ENCODE measurements at regions not wholly inside any gene's neighbourhood (a gene's known extent, or its start where the extent isn't known, plus 50 kb on each side); places are given as distances from the start of the nearest gene placed in this dataset.

DNA sequence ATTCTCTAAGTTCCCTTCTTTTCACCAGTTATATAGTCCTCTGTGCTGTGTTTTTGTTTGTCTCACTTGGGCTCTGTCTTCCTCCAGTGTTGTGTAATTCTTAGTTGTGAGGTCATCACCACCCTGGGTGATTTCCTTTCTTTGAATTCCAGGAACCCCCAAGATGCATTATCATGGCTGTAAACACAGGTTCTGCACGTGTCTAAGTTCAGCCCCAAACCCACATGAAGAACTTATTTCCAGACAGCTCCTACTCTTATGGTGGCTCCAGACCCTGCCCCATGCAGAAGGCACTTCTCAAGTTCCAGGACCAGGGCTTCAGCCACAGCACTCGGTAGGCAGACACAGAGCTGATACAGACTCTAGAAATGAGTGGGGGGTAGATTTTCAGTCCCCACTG, 560.5 kb downstream of the BCL11B start:
- DNase-seq = no peak
- H3K4me1 ChIP-seq (ENCODE audit: control insufficient read depth in 1 of 2, insufficient read depth in 2 of 2, low read depth in 1 of 2, low read length in 1 of 2) = no peaks in the 10 kb centered on the region
- H3K9me2 ChIP-seq = no peaks in the 10 kb centered on the region
- H3K79me2 ChIP-seq (ENCODE audit: insufficient read depth) = no peaks in the 10 kb centered on the region
- H3K9ac ChIP-seq = no peak overlapping the region
- no peak overlapping the region for H3K4me2 ChIP-seq
- no peak overlapping the region for H3K27ac ChIP-seq (ENCODE audit: low read depth in 2 of 2, low read length in 1 of 2)
- no peaks in the 10 kb centered on the region for H3K27me3 ChIP-seq (ENCODE audit: insufficient read depth)
- no peak overlapping the region for H2AFZ ChIP-seq (ENCODE audit: low read depth)
- no peaks in the 10 kb centered on the region for H3K36me3 ChIP-seq (replicated peaks in 1 of 2; ENCODE audit: control insufficient read depth in 1 of 2, insufficient read depth in 2 of 2, low read length in 1 of 2)
- TF ChIP-seq, protein P1, sequence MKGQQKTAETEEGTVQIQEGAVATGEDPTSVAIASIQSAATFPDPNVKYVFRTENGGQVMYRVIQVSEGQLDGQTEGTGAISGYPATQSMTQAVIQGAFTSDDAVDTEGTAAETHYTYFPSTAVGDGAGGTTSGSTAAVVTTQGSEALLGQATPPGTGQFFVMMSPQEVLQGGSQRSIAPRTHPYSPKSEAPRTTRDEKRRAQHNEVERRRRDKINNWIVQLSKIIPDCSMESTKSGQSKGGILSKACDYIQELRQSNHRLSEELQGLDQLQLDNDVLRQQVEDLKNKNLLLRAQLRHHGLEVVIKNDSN (IDR thresholded peaks at IDR 0.05; ENCODE audit: borderline replicate concordance, low read depth) = no peak
- no peak for TF ChIP-seq ELF1 (IDR thresholded peaks at IDR 0.05)
- H3K9me3 ChIP-seq = no peaks in the 10 kb centered on the region
- ChIA-PET CTCF (no interaction called here), POLR2A (no interaction called here)
- H3K4me3 ChIP-seq (ENCODE audit: low read depth in 2 of 2, low read length in 1 of 2) = no peak overlapping the region
- WGBS (ENCODE audit: low lambda C conversion rate) = 0% methylated on average over 1 of the region's 2 CpGs
- no peaks in the 10 kb centered on the region for H4K20me1 ChIP-seq (ENCODE audit: insufficient read depth)
- no peaks in the 10 kb centered on the region for H3F3A ChIP-seq (replicated peaks; ENCODE audit: insufficient read depth)

DNA sequence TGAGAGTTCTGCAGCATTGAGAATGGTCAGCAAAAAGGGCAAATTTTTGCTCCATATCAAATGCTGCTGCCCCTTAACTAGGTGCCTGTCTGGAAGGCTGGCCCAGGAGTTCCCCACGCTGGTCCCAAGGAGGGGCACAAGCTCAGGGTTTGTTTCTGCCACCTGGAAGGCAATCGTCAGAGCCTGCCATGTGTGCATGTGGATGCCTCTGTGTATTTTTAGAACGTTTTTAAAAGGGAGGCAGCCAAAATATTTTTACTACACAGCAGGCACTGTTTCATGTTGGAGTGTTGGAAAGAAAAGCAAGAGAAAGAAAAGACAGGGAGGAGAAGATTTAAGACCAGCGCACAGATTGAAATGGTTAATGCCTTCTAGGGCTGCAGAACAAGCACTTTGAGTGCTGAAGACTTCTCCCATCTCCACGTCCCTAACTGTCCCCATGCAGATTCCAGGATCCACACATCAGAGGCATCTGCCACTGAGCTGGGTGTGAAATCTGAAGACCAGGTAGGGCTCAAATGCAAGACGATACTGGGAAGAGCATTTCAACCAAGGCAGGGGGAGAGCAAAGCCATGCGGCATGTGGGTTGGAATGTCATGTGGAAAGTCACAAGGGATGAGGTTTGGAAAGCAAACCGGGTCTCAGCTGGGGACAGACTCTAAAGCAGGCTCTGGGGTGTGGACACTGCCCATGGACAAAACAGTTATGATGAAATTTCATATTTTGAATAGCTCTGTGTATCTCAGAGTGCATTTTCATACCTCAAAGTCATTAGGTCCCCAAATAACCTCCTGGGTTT, 557.2 kb downstream of the BCL11B start:
- Histone ChIP-seq H4K20me1 (ENCODE audit: insufficient read depth) (no peaks in the 10 kb centered on the region), H3K4me3 (ENCODE audit: low read depth in 2 of 2, low read length in 1 of 2) (no peak overlapping the region), H3F3A (replicated peaks; ENCODE audit: insufficient read depth) (no peaks in the 10 kb centered on the region), H3K27me3 (ENCODE audit: insufficient read depth) (no peaks in the 10 kb centered on the region), H2AFZ (ENCODE audit: low read depth) (no peak overlapping the region), H3K79me2 (ENCODE audit: insufficient read depth) (no peaks in the 10 kb centered on the region), H3K27ac (ENCODE audit: low read depth in 2 of 2, low read length in 1 of 2) (no peak overlapping the region), H3K36me3 (replicated peaks in 1 of 2; ENCODE audit: control insufficient read depth in 1 of 2, insufficient read depth in 2 of 2, low read length in 1 of 2) (no peaks in the 10 kb centered on the region), H3K9ac (no peak overlapping the region), H3K4me1 (ENCODE audit: control insufficient read depth in 1 of 2, insufficient read depth in 2 of 2, low read depth in 1 of 2, low read length in 1 of 2) (no peaks in the 10 kb centered on the region), H3K9me3 (no peaks in the 10 kb centered on the region), H3K9me2 (no peaks in the 10 kb centered on the region), H3K4me2 (no peak overlapping the region)
- ChIA-PET POLR2A (no interaction called here), CTCF (no interaction called here)
- DNase-seq = no peak
- WGBS (ENCODE audit: low lambda C conversion rate) = 0% methylated on average over 8 of the region's 8 CpGs
- TF ChIP-seq, protein P2, sequence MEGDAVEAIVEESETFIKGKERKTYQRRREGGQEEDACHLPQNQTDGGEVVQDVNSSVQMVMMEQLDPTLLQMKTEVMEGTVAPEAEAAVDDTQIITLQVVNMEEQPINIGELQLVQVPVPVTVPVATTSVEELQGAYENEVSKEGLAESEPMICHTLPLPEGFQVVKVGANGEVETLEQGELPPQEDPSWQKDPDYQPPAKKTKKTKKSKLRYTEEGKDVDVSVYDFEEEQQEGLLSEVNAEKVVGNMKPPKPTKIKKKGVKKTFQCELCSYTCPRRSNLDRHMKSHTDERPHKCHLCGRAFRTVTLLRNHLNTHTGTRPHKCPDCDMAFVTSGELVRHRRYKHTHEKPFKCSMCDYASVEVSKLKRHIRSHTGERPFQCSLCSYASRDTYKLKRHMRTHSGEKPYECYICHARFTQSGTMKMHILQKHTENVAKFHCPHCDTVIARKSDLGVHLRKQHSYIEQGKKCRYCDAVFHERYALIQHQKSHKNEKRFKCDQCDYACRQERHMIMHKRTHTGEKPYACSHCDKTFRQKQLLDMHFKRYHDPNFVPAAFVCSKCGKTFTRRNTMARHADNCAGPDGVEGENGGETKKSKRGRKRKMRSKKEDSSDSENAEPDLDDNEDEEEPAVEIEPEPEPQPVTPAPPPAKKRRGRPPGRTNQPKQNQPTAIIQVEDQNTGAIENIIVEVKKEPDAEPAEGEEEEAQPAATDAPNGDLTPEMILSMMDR (IDR thresholded peaks at IDR 0.05) = no peak
- TF ChIP-seq, protein P1 (IDR thresholded peaks at IDR 0.05; ENCODE audit: borderline replicate concordance, low read depth) = no peak
- TF ChIP-seq TCF12 (IDR thresholded peaks at IDR 0.05) = no peak
- TF ChIP-seq EP300 (IDR thresholded peaks at IDR 0.05; ENCODE audit: borderline replicate concordance in 1 of 2, low read depth in 1 of 2, low read length in 1 of 2) = no peak
- TF ChIP-seq MEF2A (IDR thresholded peaks at IDR 0.05; ENCODE audit: borderline replicate concordance, low read depth) = no peak
- no peak for TF ChIP-seq YY1 (IDR thresholded peaks at IDR 0.05; ENCODE audit: low read depth)
- no peak for TF ChIP-seq ELF1 (IDR thresholded peaks at IDR 0.05)
- TF ChIP-seq, protein P3, sequence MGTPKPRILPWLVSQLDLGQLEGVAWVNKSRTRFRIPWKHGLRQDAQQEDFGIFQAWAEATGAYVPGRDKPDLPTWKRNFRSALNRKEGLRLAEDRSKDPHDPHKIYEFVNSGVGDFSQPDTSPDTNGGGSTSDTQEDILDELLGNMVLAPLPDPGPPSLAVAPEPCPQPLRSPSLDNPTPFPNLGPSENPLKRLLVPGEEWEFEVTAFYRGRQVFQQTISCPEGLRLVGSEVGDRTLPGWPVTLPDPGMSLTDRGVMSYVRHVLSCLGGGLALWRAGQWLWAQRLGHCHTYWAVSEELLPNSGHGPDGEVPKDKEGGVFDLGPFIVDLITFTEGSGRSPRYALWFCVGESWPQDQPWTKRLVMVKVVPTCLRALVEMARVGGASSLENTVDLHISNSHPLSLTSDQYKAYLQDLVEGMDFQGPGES (IDR thresholded peaks at IDR 0.05; ENCODE audit: low read depth, low read length) = no peak
- TF ChIP-seq TEAD4 (IDR thresholded peaks at IDR 0.05; ENCODE audit: borderline replicate concordance, insufficient read depth) = no peak
- no peak for TF ChIP-seq NFIC (IDR thresholded peaks at IDR 0.05; ENCODE audit: borderline replicate concordance)
- no peak for TF ChIP-seq RCOR1 (IDR thresholded peaks at IDR 0.05; ENCODE audit: low read length)
- TF ChIP-seq FOXM1 (IDR thresholded peaks at IDR 0.05; ENCODE audit: low read depth) = no peak

All from SK-N-SH (cell line).